LNCaP clone FGC (cell line): ENCODE measurements at regions not wholly inside any gene's neighbourhood (a gene's known extent, or its start where the extent isn't known, plus 50 kb on each side); places are given as distances from the start of the nearest gene placed in this dataset.
A peak's percentile ranks its signal among the peaks of the same experiment; 100 is the strongest.

Source experiments
- DNase-seq: peaks from one replicate; pipeline ENCODE4 v3.0.0-alpha.2; 2011; ENCODE audit warnings: low read depth
- H3K4me3 ChIP-seq: 2 replicates; pipeline ENCODE4 v1.5.1; 2011; ENCODE audit warnings: mild to moderate bottlenecking, low read depth, low read length, control low read depth
- CTCF ChIP-seq: IDR thresholded peaks from 2 replicates; pipeline ENCODE4 v1.5.1; 2012; ENCODE audit warnings: mild to moderate bottlenecking; ENCODE audit not compliant: control insufficient read depth, insufficient read depth; ENCODE audit errors: extremely low read depth

DNA sequence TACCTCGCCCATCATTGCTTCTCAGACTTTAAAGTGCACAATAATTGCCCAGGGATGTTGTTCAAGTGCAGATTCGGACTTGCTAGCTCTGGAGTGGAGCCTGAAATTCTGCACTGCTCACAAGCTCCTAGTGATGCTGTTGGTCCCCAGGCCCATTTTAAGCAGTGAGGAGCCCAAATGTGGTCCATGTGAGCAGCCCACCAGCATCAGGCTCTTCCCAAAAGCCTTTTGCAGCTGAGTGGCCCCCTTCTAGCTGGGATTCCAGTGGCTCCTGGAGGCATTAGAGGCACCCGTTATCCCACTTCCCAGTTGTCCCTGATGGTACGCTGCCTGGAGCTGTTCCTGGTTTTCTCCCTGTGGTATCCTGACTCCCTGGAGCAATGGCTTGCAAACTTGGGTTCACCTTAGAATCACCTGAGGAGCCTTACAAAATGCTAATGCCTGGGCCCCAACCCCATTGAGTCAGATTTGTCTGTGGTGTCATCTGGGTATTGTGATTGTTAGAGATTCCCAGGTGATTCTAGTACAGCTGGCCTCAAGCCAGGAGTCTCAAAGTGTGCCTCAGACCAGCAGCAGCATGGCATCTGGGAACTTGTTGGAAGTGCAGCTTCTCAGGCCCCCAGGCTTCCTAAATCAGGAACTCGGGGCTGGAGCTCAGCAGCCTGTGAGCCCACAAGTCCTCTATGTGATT, 186.9 kb upstream of the SLC24A3 start:
- no peak for TF ChIP-seq CTCF
- DNase-seq: no peak
- no peak overlapping the region for H3K4me3 ChIP-seq

- DNase-seq: no peak
- H3K4me3 ChIP-seq: no peak overlapping the region
- TF ChIP-seq CTCF: no peak
These were observed 186.1 kb upstream of the SLC24A3 start for GRCh38 chr20:19026121-19026878.

GRCh38 chr20:19026901-19027644, 185.4 kb upstream of the SLC24A3 start:
- no peak for TF ChIP-seq CTCF
- no peak for DNase-seq
- H3K4me3 ChIP-seq: no peak overlapping the region

- no peak for TF ChIP-seq CTCF
- H3K4me3 ChIP-seq: no peak overlapping the region
These were observed 184.5 kb upstream of the SLC24A3 start for GRCh38 chr20:19027971-19028370.

GRCh38 chr20:19041787-19042186, 170.7 kb upstream of the SLC24A3 start:
- no peak for DNase-seq
- TF ChIP-seq CTCF: no peak
- H3K4me3 ChIP-seq: no peak overlapping the region

More at GRCh38 chr20:19027971-19028370, 184.5 kb upstream of the SLC24A3 start:
- DNase-seq: no peak

DNA sequence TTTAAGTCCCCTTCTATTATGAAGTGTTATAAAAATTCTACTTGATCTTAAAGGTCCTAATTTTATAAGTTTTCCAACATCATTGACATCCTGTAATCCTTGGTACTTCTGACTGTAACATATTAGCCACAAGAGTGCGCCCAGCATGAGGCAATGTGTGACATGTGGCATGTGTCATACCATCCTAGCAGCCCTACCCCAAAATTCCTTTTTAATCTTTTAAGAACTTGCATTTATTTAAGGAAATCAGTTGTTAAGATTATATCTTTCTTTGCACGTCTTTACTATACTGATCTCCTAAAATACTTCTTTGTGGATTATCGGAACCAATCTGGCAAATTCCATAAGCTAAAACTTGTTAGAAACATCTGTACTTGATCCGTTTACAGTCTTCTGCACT, 167.1 kb upstream of the SLC24A3 start:
- DNase-seq: no peak
- peak; percentile 11; the same call in 1 of the 2 replicates for TF ChIP-seq CTCF
- H3K4me3 ChIP-seq: no peak overlapping the region
